AG09309 (cell line): ENCODE measurements at regions not wholly inside any gene's neighbourhood (a gene's known extent, or its start where the extent isn't known, plus 50 kb on each side); places are given as distances from the start of the nearest gene placed in this dataset.
A peak's percentile ranks its signal among the peaks of the same experiment; 100 is the strongest.

Source experiments
- DNase-seq: peaks from one replicate; pipeline ENCODE4 v3.0.0-alpha.2; 2010; ENCODE audit warnings: low read depth
- H3K4me3 ChIP-seq: 2 replicates; pipeline ENCODE4 v1.5.1; 2011; ENCODE audit warnings: mild to moderate bottlenecking, low read depth, low read length, moderate library complexity; ENCODE audit not compliant: control insufficient read depth
- TF ChIP-seq, protein P1 (sequence below): IDR thresholded peaks from 2 replicates; pipeline ENCODE4 v1.5.1; 2011; ENCODE audit warnings: mild to moderate bottlenecking, low read depth, low read length, inconsistent platforms; ENCODE audit not compliant: insufficient read depth, control insufficient read depth; ENCODE audit errors: missing control alignments

DNA sequence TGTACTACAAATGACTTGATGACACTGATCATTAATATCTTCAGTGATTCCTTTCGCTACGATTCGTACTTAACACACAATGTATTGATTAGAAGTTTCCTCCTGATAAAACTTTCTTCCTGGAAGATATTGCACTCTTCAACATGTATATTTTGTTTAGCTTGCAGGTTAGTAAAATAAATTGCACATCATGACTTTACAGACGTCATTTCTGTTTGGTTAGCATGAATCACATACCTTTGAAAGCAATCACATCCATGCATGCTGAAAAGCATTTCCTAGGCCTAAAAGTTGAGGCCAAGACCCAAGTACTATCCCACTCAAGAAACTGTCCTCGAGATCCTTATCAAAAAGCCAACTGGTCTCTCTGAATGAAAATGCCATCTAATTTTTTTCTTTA is 1841.0 kb upstream of the PCDH7 start:
- H3K4me3 ChIP-seq, result no peak overlapping the region
- TF ChIP-seq, protein P1, sequence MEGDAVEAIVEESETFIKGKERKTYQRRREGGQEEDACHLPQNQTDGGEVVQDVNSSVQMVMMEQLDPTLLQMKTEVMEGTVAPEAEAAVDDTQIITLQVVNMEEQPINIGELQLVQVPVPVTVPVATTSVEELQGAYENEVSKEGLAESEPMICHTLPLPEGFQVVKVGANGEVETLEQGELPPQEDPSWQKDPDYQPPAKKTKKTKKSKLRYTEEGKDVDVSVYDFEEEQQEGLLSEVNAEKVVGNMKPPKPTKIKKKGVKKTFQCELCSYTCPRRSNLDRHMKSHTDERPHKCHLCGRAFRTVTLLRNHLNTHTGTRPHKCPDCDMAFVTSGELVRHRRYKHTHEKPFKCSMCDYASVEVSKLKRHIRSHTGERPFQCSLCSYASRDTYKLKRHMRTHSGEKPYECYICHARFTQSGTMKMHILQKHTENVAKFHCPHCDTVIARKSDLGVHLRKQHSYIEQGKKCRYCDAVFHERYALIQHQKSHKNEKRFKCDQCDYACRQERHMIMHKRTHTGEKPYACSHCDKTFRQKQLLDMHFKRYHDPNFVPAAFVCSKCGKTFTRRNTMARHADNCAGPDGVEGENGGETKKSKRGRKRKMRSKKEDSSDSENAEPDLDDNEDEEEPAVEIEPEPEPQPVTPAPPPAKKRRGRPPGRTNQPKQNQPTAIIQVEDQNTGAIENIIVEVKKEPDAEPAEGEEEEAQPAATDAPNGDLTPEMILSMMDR, result no peak
- DNase-seq, result no peak

DNA sequence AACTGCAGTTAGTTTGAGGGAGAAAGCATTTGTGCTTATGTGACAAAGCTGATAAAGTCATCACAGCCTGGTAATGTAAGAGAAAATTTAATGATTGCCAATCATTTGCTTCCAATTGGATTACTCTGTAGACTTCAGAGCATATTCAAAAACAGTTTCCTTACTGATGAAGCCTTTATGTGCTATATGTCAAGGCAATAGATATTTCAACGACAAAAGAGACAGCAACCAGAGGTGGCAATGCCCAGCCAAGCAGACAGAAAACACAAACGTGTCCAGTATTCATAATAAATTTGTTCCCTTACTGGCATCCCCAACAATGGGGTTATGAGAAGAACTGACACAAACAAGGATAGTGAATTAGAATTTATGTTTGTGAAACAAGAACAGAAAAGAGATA is 1840.3 kb upstream of the PCDH7 start:
- no peak overlapping the region for H3K4me3 ChIP-seq
- TF ChIP-seq, protein P1, result no peak
- DNase-seq, result no peak

DNA sequence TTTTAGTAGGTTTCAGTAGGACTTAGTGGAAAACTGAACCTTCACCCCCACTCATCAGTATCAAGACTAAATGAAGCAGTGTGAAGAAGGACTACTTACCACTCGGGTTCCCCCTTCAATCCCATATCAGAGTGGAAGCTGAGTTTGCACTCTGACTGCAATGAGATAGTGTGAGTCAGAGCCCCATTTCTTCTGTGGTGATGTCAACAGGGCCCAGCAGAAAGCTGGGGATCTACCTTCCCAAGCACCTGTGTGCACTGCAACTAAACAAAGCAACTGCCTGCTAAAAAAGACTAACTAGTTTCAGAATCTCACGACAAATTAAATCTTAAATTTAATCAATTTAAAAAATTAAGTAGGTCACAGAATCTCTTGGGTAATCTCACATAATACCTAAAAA is 1837.0 kb upstream of the PCDH7 start:
- no peak for DNase-seq
- TF ChIP-seq, protein P1, result no peak
- H3K4me3 ChIP-seq, result no peak overlapping the region

DNA sequence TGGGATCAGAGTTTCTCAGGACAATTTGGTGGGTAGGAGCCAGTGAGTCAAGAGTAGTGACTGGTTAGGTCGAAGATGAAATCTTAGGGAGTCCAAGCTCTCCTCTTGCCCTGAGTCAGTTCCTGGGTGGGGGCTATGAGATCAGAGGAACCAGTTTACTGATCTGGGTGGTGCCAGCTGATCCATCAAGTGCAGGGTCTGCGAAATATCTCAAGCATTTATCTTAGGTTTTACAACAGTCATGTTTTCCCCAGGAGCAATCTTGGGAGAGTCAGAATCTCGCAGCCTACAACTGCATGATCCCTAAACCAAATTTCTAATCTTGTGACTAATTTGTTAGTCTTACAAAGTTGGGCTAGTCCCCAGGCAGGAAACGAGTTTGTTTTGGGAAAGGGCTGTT is 1833.2 kb upstream of the PCDH7 start:
- peak; percentile 13 for DNase-seq
- no peak overlapping the region for H3K4me3 ChIP-seq
- TF ChIP-seq, protein P1, result no peak

DNA sequence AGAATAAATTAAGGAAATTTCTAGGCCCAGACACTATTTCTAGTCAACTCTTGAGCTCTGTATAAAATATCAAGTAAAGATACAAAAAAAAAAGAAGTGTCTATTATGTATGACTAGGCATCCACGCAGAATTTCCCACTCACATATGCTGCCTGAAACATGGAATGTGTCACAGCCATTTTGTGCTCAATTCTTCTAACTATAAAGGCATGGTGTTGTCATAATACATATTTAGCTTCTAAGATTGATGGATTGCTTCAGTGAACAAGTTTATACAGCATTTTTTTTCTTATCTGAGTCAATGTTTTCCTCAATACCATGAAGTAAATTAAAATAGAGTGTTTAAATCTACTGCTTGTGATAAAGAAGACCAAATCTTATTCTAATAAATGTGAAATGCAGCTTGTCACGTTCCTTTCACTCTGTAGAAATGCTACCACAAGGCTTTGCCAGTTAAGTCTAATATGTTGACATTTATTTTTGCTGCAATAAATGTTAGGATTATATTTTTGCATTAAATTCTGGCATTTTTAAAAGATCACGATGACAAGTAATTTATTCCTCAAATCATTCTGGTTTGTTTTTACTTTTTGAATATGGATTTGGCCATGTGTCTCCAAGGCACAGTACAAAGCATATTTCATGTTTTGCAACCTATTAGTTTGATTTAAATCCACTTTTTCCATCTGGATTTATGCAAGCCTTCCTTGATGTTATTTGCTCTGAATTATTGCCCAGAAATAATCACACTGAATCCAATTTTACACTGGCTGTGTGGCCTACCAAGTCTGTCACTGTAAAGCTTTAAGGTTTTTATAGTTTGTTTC is 1829.0 kb upstream of the PCDH7 start:
- no peak for DNase-seq
- H3K4me3 ChIP-seq, result no peak overlapping the region
- TF ChIP-seq, protein P1, result no peak

DNA sequence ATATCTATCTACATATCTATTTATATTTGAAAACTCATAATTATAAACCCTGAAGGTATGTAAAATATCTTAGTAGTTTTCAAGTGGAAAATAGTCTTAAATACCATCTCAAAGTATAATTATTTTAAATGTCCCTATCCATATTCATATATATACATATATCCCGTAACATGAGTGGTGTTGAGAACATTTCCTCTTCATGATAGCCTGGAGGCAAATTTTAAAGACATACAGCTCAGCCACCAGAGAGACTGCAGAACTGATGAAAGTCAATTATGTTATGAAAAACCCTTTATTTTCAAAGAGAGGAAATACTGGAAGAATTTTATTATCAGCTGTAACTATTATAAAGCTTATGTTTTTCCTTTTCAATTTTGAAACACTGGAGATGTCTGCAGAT is 1806.7 kb upstream of the PCDH7 start:
- H3K4me3 ChIP-seq, result no peak overlapping the region
- TF ChIP-seq, protein P1, result no peak
- DNase-seq, result no peak
